22Rv1 (cell line): ENCODE measurements at regions not wholly inside any gene's neighbourhood (a gene's known extent, or its start where the extent isn't known, plus 50 kb on each side); places are given as distances from the start of the nearest gene placed in this dataset.

Experiments
- H3K27ac ChIP-seq: fragments of 450-650 bp; 2 replicates; pipeline ENCODE4 v1.5.1; 2017
- ZFX ChIP-seq: fragments of 450-650 bp; IDR thresholded peaks from 2 replicates; pipeline ENCODE4 v1.6.1; 2017; ENCODE audit warnings: antibody characterized with exemption, borderline replicate concordance
- TF ChIP-seq, protein P1 (sequence below): fragments of 450-650 bp; IDR thresholded peaks from 2 replicates; pipeline ENCODE4 v1.5.1; 2017; ENCODE audit warnings: mild to moderate bottlenecking

GRCh38 chr10:28942012-28942411 lies 264.7 kb downstream of the BAMBI start:
- H3K27ac ChIP-seq = no peak overlapping the region
- TF ChIP-seq, protein P1, sequence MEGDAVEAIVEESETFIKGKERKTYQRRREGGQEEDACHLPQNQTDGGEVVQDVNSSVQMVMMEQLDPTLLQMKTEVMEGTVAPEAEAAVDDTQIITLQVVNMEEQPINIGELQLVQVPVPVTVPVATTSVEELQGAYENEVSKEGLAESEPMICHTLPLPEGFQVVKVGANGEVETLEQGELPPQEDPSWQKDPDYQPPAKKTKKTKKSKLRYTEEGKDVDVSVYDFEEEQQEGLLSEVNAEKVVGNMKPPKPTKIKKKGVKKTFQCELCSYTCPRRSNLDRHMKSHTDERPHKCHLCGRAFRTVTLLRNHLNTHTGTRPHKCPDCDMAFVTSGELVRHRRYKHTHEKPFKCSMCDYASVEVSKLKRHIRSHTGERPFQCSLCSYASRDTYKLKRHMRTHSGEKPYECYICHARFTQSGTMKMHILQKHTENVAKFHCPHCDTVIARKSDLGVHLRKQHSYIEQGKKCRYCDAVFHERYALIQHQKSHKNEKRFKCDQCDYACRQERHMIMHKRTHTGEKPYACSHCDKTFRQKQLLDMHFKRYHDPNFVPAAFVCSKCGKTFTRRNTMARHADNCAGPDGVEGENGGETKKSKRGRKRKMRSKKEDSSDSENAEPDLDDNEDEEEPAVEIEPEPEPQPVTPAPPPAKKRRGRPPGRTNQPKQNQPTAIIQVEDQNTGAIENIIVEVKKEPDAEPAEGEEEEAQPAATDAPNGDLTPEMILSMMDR = no peak
- no peak for TF ChIP-seq ZFX

GRCh38 chr10:28945959-28946358 lies 268.6 kb downstream of the BAMBI start:
- H3K27ac ChIP-seq = no peak overlapping the region
- TF ChIP-seq, protein P1 = no peak
- TF ChIP-seq ZFX = no peak

DNA sequence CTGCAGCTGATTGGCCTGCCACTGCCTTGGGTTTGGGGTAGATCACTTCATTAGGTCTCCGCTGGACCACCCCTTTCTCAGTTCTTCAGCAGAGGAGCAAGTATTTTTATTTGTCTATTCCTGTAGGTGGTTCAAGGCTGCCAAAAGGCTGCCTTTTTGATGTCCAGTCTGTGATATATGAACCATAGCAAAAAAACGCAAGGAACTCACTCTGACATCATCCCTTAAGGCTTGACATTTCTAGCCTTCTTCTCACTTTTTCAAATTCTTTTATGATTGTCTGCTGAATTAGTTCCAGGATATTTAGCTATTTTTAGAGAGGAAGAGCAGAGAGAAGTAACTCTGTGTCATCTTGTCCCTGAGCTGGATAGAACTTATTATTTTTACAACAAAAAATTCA lies 269.2 kb downstream of the BAMBI start:
- TF ChIP-seq, protein P1 = no peak
- no peak for TF ChIP-seq ZFX
- no peak overlapping the region for H3K27ac ChIP-seq

DNA sequence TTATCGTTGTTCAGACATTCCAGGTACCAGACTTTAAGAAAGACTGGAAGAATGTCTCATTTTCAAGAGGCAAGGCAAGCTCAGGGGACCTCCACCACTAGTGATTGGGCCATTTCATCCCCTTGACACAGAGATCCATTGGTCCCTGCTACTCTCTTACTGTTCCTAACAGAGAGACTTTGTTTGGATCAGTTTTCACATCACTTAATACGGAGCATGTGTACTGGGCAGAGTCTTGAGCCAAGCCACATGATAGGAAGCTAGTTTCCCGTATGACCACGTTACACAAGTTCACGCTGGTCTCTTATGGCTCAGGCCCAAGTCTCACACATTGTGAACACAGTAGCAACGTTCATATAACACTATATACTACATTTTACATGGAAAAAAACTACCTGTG lies 269.9 kb downstream of the BAMBI start:
- H3K27ac ChIP-seq = no peak overlapping the region
- TF ChIP-seq, protein P1 = no peak
- TF ChIP-seq ZFX = no peak

DNA sequence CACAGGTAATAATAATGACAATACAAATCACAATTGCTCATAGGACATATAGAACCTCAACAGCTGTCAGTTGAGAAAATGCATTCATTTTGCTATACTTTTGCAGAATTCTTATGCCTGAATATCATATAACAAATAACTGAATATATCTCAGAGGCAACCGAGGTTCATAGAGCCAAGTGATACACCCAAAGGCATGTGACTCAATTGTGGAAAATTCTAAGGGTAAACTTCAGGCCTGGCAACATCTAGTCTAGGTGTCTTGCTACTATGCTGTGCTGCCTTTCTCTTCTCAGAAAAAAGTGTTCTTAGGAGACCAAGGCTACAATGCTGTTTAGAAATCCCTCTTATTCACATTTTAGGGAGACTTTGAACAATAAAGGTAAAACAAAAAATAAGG lies 270.7 kb downstream of the BAMBI start:
- no peak overlapping the region for H3K27ac ChIP-seq

GRCh38 chr10:28949005-28950004 lies 272.0 kb downstream of the BAMBI start:
- no peak overlapping the region for H3K27ac ChIP-seq
- TF ChIP-seq, protein P1 = no peak
- TF ChIP-seq ZFX = no peak

More for the DNA sequence above, 270.7 kb downstream of the BAMBI start:
- TF ChIP-seq ZFX = no peak
- TF ChIP-seq, protein P1 = no peak

DNA sequence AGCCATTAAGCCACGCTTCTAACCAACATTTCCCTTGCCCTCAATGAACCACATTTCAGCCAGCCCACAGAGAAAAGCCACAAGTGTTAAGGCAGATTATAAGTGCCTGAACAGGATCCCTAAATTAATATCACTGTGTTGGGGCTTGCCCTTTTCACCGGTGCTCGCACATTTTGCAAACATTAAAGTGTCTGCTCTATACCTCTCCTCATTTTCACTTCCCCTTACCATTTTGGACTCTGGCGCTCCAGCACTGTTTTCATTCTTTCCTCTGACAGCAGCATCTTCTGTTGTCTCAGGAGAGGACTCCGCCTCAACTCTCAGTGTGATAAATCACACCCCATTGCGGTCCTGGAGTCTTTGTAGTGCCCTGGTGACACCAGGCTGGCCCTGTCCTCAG lies 274.2 kb downstream of the BAMBI start:
- H3K27ac ChIP-seq = no peak overlapping the region
- TF ChIP-seq, protein P1 = no peak
- TF ChIP-seq ZFX = no peak
